Heart left ventricle (tissue), 13 donors: ENCODE measurements at regions not wholly inside any gene's neighbourhood (a gene's known extent, or its start where the extent isn't known, plus 50 kb on each side); places are given as distances from the start of the nearest gene placed in this dataset.

Source experiments
- CTCF ChIP-seq, 12 donors: fragments of 200-600 bp; sonication (generic) in 4 of 12; IDR thresholded peaks; one replicate each; pipeline versions ENCODE4 v1.5.0 to v1.8.0; 2018 to 2022; ENCODE audit warnings: antibody characterized with exemption in 12 of 12, mild to moderate bottlenecking in 5 of 12
- POLR2A ChIP-seq, 2 donors: fragments of 450-650 bp; IDR thresholded peaks; one replicate each; pipeline ENCODE4 v1.6.1; 2017; ENCODE audit warnings: antibody characterized with exemption in 2 of 2, mild to moderate bottlenecking in 2 of 2, moderate library complexity in 2 of 2
- donor health status: ischemic (EF 13 %, LVEDD 7.1; RV severe dilation, severe dysfunction).
- donor health status: DM: no; HTN: yes; CAD: no.
- donor health status: DM: no; HTN: no; CAD: no.
- donor health status: ischemic (EF 25% LVEDD 6.9; RV normal size, moderate dysfunction).
- donor health status: ischemic (EF 25% LVEDD 5.7; RV mildly dilated, moderate dysfunction).
- donor health status: ischemic (EF 35%, LVEDD 5.7; RV mildly dilated, moderate dysfunction).
- donor health status: nonischemic (EF 11% LVEDD 7.7; RV severe dilation, severe dysfunction).
- donor health status: DM: yes; HTN: yes; CAD: no.
- donor health status: PGD.
- donor health status: ischemic (EF 29% LVEDD 5.4; RV normal size, mild dysfunction).
- donor health status: nonischemic (EF 23%, LVEDD 6.1; RV moderate dilation, normal function).

- TF ChIP-seq CTCF (IDR thresholded peaks at IDR 0.05) (no peak), POLR2A (IDR thresholded peaks at IDR 0.05) (no peak)
Observed at GRCh38 chr11:33978376-33978775, 73.2 kb upstream of the CAPRIN1 start.
